22Rv1 (cell line): ENCODE measurements at regions not wholly inside any gene's neighbourhood (a gene's known extent, or its start where the extent isn't known, plus 50 kb on each side); places are given as distances from the start of the nearest gene placed in this dataset.
"Not testable (repeated sequence)": the region's sequence is repeated elsewhere in the genome, so short reads cannot be mapped to it uniquely, and the experiment has no call there.

Experiments
- ZFX ChIP-seq: fragments of 450-650 bp; IDR thresholded peaks from 2 replicates; pipeline ENCODE4 v1.6.1; 2017; ENCODE audit warnings: antibody characterized with exemption, borderline replicate concordance
- TF ChIP-seq, protein P1 (sequence below): fragments of 450-650 bp; IDR thresholded peaks from 2 replicates; pipeline ENCODE4 v1.5.1; 2017; ENCODE audit warnings: mild to moderate bottlenecking

DNA sequence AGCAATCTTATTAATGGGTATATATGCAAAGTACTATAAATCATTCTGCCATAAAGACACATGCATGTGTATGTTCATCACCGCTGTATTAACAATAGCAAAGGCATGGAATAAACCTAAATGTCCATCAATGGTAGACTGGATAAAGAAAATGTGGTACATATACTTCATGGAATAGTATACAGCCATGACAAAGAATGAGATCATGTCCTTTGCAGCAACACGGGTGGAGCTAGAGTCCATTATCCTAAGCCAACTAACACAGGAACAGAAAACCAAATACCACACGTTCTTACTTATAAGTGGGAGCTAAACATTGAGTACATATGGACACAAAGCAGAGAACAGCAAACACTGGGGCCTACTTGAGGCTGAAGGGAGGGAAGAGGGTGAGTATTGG is 720.8 kb downstream of the GLUD2 start:
- TF ChIP-seq, protein P1, sequence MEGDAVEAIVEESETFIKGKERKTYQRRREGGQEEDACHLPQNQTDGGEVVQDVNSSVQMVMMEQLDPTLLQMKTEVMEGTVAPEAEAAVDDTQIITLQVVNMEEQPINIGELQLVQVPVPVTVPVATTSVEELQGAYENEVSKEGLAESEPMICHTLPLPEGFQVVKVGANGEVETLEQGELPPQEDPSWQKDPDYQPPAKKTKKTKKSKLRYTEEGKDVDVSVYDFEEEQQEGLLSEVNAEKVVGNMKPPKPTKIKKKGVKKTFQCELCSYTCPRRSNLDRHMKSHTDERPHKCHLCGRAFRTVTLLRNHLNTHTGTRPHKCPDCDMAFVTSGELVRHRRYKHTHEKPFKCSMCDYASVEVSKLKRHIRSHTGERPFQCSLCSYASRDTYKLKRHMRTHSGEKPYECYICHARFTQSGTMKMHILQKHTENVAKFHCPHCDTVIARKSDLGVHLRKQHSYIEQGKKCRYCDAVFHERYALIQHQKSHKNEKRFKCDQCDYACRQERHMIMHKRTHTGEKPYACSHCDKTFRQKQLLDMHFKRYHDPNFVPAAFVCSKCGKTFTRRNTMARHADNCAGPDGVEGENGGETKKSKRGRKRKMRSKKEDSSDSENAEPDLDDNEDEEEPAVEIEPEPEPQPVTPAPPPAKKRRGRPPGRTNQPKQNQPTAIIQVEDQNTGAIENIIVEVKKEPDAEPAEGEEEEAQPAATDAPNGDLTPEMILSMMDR = not testable (repeated sequence)
- TF ChIP-seq ZFX = not testable (repeated sequence)
